ENCODE measurements at regions not wholly inside any gene's neighbourhood (a gene's known extent, or its start where the extent isn't known, plus 50 kb on each side); places are given as distances from the start of the nearest gene placed in this dataset.

- Histone ChIP-seq H3K36me3 (ENCODE audit: insufficient read depth, low read length) (no peaks in the 10 kb centered on the region), H3K27ac (ENCODE audit: low read depth, low read length, poor library complexity, severe bottlenecking) (no peak overlapping the region), H3K27me3 (ENCODE audit: insufficient read depth, low read length) (no peaks in the 10 kb centered on the region), H3F3A (ENCODE audit: insufficient read depth, low read length) (no peaks in the 10 kb centered on the region), H3K9me2 (ENCODE audit: low read depth, low read length) (no peaks in the 10 kb centered on the region), H3K79me2 (ENCODE audit: insufficient read depth, low read length) (no peaks in the 10 kb centered on the region), H3K4me2 (ENCODE audit: low read length) (no peak overlapping the region), H3K4me1 (ENCODE audit: insufficient read depth, low read length, severe bottlenecking) (no peaks in the 10 kb centered on the region), H3K9ac (ENCODE audit: low read length) (no peak overlapping the region), H2AFZ (ENCODE audit: low read length) (no peak overlapping the region), H3K4me3 (ENCODE audit: low read depth, low read length, poor library complexity, severe bottlenecking) (no peak overlapping the region), H3K9me3 (ENCODE audit: low read length) (no peaks in the 10 kb centered on the region), H4K20me1 (ENCODE audit: insufficient read depth, low read length) (no peaks in the 10 kb centered on the region)
- TF ChIP-seq CTCF (IDR thresholded peaks at IDR 0.05; ENCODE audit: low read length) (no peak), EZH2 (IDR thresholded peaks at IDR 0.05; ENCODE audit: borderline replicate concordance, low read length) (no peak)
These were observed 131.2 kb downstream of the NUP35 start for GRCh38 chr2:183255411-183255810.

DNA sequence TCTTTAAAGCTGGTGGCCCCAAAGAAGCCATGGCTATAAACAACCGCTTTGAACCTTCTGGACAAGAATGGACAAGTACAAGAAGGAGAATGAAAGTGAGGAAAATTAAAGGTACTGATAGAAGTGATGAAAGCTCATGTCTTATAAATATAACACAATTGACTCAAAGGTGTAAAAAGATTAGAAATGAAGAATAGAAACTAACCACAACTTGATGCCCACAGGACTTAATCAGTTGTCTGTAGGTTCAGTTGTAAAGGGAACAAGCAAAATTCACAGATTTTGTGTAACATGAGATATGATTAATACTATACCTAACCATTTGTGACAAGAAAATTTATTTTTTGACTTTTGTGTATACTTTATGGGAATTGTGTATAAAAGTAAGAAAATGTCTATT, 135.7 kb downstream of the NUP35 start:
- no peak for TF ChIP-seq EZH2 (IDR thresholded peaks at IDR 0.05; ENCODE audit: borderline replicate concordance, low read length)
- no peak for TF ChIP-seq CTCF (IDR thresholded peaks at IDR 0.05; ENCODE audit: low read length)
- H3F3A ChIP-seq (ENCODE audit: insufficient read depth, low read length) = no peaks in the 10 kb centered on the region
- no peak overlapping the region for H3K9ac ChIP-seq (ENCODE audit: low read length)
- no peaks in the 10 kb centered on the region for H3K4me1 ChIP-seq (ENCODE audit: insufficient read depth, low read length, severe bottlenecking)
- H3K27me3 ChIP-seq (ENCODE audit: insufficient read depth, low read length) = no peaks in the 10 kb centered on the region
- no peak overlapping the region for H3K4me2 ChIP-seq (ENCODE audit: low read length)
- no peak overlapping the region for H3K27ac ChIP-seq (ENCODE audit: low read depth, low read length, poor library complexity, severe bottlenecking)
- no peaks in the 10 kb centered on the region for H3K9me2 ChIP-seq (ENCODE audit: low read depth, low read length)
- H3K79me2 ChIP-seq (ENCODE audit: insufficient read depth, low read length) = no peaks in the 10 kb centered on the region
- H3K36me3 ChIP-seq (ENCODE audit: insufficient read depth, low read length) = no peaks in the 10 kb centered on the region
- no peak overlapping the region for H2AFZ ChIP-seq (ENCODE audit: low read length)
- H3K4me3 ChIP-seq (ENCODE audit: low read depth, low read length, poor library complexity, severe bottlenecking) = no peak overlapping the region
- no peaks in the 10 kb centered on the region for H3K9me3 ChIP-seq (ENCODE audit: low read length)
- H4K20me1 ChIP-seq (ENCODE audit: insufficient read depth, low read length) = no peaks in the 10 kb centered on the region

GRCh38 chr2:183260527-183260926, 136.3 kb downstream of the NUP35 start:
- Histone ChIP-seq H2AFZ (ENCODE audit: low read length) (no peak overlapping the region), H3K79me2 (ENCODE audit: insufficient read depth, low read length) (no peaks in the 10 kb centered on the region), H3K4me2 (ENCODE audit: low read length) (no peak overlapping the region), H3K4me3 (ENCODE audit: low read depth, low read length, poor library complexity, severe bottlenecking) (no peak overlapping the region), H3K27ac (ENCODE audit: low read depth, low read length, poor library complexity, severe bottlenecking) (no peak overlapping the region), H3F3A (ENCODE audit: insufficient read depth, low read length) (no peaks in the 10 kb centered on the region), H3K4me1 (ENCODE audit: insufficient read depth, low read length, severe bottlenecking) (no peaks in the 10 kb centered on the region), H3K36me3 (ENCODE audit: insufficient read depth, low read length) (no peaks in the 10 kb centered on the region), H3K27me3 (ENCODE audit: insufficient read depth, low read length) (no peaks in the 10 kb centered on the region), H4K20me1 (ENCODE audit: insufficient read depth, low read length) (no peaks in the 10 kb centered on the region), H3K9me2 (ENCODE audit: low read depth, low read length) (no peaks in the 10 kb centered on the region), H3K9ac (ENCODE audit: low read length) (no peak overlapping the region), H3K9me3 (ENCODE audit: low read length) (no peaks in the 10 kb centered on the region)
- TF ChIP-seq CTCF (IDR thresholded peaks at IDR 0.05; ENCODE audit: low read length) = no peak
- TF ChIP-seq EZH2 (IDR thresholded peaks at IDR 0.05; ENCODE audit: borderline replicate concordance, low read length) = no peak

All from OCI-LY1 (cell line).